ENCODE measurements at regions not wholly inside any gene's neighbourhood (a gene's known extent, or its start where the extent isn't known, plus 50 kb on each side); places are given as distances from the start of the nearest gene placed in this dataset.

DNA sequence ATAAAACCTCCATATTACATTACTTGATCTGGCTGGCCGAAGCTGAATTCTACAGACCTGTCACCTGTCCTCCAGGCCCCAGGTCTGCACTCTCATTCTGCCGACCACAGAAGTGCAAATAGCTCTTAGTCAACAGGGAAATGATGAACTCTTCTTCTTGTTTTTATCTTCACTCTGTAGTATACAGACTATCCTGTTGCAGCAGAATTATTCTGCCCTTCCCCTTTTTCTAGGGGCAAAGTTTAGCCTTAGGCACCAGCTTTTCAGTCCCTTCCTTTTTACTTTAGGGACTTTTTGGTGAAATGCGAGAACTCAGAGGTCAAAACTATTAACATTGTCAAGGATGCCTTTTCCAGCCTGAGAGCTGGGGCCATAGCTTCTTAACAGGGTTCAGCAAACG is 229.6 kb upstream of the EGLN3 start:
- Histone ChIP-seq H3K4me2 (ENCODE audit: low read length) (no peak overlapping the region), H3K4me3 (ENCODE audit: low read length) (no peak overlapping the region), H3K27me3 (ENCODE audit: low read depth, low read length) (no peaks in the 10 kb centered on the region), H3K9me3 (ENCODE audit: insufficient read depth, low read length) (no peaks in the 10 kb centered on the region), H4K20me1 (ENCODE audit: insufficient read depth, low read length) (no peaks in the 10 kb centered on the region), H3K36me3 (replicated peaks; ENCODE audit: low read depth, low read length) (no peaks in the 10 kb centered on the region), H2AFZ (ENCODE audit: low read depth, low read length) (no peak overlapping the region), H3K9ac (ENCODE audit: low read length) (no peak overlapping the region), H3K4me1 (ENCODE audit: low read length) (peaks cover 13% of the 10 kb centered on the region; the same call in 1 of the 2 replicates), H3K27ac (ENCODE audit: low read length) (no peak overlapping the region), H3K79me2 (ENCODE audit: low read length) (no peaks in the 10 kb centered on the region)
- no peak for TF ChIP-seq EZH2phosphoT487 (IDR thresholded peaks at IDR 0.05; ENCODE audit: low read depth)
- TF ChIP-seq CTCF (IDR thresholded peaks at IDR 0.05; ENCODE audit: low read depth, low read length): no peak

- Histone ChIP-seq H3K9ac (ENCODE audit: low read length) (no peak overlapping the region), H3K79me2 (ENCODE audit: low read length) (no peaks in the 10 kb centered on the region), H4K20me1 (ENCODE audit: insufficient read depth, low read length) (no peaks in the 10 kb centered on the region), H3K27me3 (ENCODE audit: low read depth, low read length) (no peaks in the 10 kb centered on the region), H2AFZ (ENCODE audit: low read depth, low read length) (no peak overlapping the region), H3K4me2 (ENCODE audit: low read length) (no peak overlapping the region), H3K27ac (ENCODE audit: low read length) (no peak overlapping the region), H3K4me3 (ENCODE audit: low read length) (no peak overlapping the region), H3K9me3 (ENCODE audit: insufficient read depth, low read length) (no peaks in the 10 kb centered on the region), H3K4me1 (ENCODE audit: low read length) (peaks cover 15% of the 10 kb centered on the region; the same call in 1 of the 2 replicates), H3K36me3 (replicated peaks; ENCODE audit: low read depth, low read length) (no peaks in the 10 kb centered on the region)
- TF ChIP-seq EZH2phosphoT487 (IDR thresholded peaks at IDR 0.05; ENCODE audit: low read depth): no peak
- no peak for TF ChIP-seq CTCF (IDR thresholded peaks at IDR 0.05; ENCODE audit: low read depth, low read length)
Measured at GRCh38 chr14:34179727-34180126, 228.9 kb upstream of the EGLN3 start.

DNA sequence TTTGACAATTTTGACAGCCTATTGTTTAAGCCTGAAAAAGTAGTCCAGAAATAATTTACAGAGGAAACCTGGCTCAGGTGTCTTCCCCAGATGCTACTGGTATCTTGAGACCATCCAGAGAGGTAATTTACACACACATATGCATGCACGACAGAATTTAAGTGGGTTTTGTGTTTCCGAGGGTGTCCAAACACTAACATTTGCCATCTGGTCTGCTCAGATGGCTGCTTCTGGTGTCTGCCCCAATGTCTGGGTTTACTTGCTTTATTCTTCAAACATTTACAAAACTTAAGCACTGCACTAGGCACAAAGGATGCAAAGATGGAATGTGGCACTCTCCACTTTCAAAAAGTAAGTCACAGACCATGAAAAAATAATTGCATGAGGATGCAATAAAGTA is 226.6 kb upstream of the EGLN3 start:
- Histone ChIP-seq H3K27me3 (ENCODE audit: low read depth, low read length) (no peaks in the 10 kb centered on the region), H3K9ac (ENCODE audit: low read length) (no peak overlapping the region), H3K36me3 (replicated peaks; ENCODE audit: low read depth, low read length) (no peaks in the 10 kb centered on the region), H3K4me3 (ENCODE audit: low read length) (no peak overlapping the region), H3K27ac (ENCODE audit: low read length) (no peak overlapping the region), H3K79me2 (ENCODE audit: low read length) (no peaks in the 10 kb centered on the region), H3K9me3 (ENCODE audit: insufficient read depth, low read length) (no peaks in the 10 kb centered on the region), H2AFZ (ENCODE audit: low read depth, low read length) (no peak overlapping the region), H3K4me1 (ENCODE audit: low read length) (peaks cover 15% of the 10 kb centered on the region; the same call in 1 of the 2 replicates), H4K20me1 (ENCODE audit: insufficient read depth, low read length) (no peaks in the 10 kb centered on the region), H3K4me2 (ENCODE audit: low read length) (no peak overlapping the region)
- TF ChIP-seq EZH2phosphoT487 (IDR thresholded peaks at IDR 0.05; ENCODE audit: low read depth) (no peak), CTCF (IDR thresholded peaks at IDR 0.05; ENCODE audit: low read depth, low read length) (no peak)

- no peaks in the 10 kb centered on the region for H3K9me3 ChIP-seq (ENCODE audit: insufficient read depth, low read length)
- H3K36me3 ChIP-seq (replicated peaks; ENCODE audit: low read depth, low read length): no peaks in the 10 kb centered on the region
- no peak overlapping the region for H3K9ac ChIP-seq (ENCODE audit: low read length)
- TF ChIP-seq EZH2phosphoT487 (IDR thresholded peaks at IDR 0.05; ENCODE audit: low read depth) (no peak), CTCF (IDR thresholded peaks at IDR 0.05; ENCODE audit: low read depth, low read length) (no peak)
- no peaks in the 10 kb centered on the region for H3K79me2 ChIP-seq (ENCODE audit: low read length)
- H4K20me1 ChIP-seq (ENCODE audit: insufficient read depth, low read length): no peaks in the 10 kb centered on the region
- no peak overlapping the region; the same call in 1 of the 2 replicates for H3K4me2 ChIP-seq (ENCODE audit: low read length)
- no peak overlapping the region for H3K4me3 ChIP-seq (ENCODE audit: low read length)
- H3K27me3 ChIP-seq (ENCODE audit: low read depth, low read length): no peaks in the 10 kb centered on the region
- no peak overlapping the region for H2AFZ ChIP-seq (ENCODE audit: low read depth, low read length)
- no peak overlapping the region for H3K27ac ChIP-seq (ENCODE audit: low read length)
- peaks cover 22% of the 10 kb centered on the region; the same call in 1 of the 2 replicates for H3K4me1 ChIP-seq (ENCODE audit: low read length)
Measured at GRCh38 chr14:34175574-34175973, 224.7 kb upstream of the EGLN3 start.

Data from OCI-LY3 (cell line).